HPDE6-E6E7 (cell line): ENCODE measurements at regions not wholly inside any gene's neighbourhood (a gene's known extent, or its start where the extent isn't known, plus 50 kb on each side); places are given as distances from the start of the nearest gene placed in this dataset.
"Not testable (repeated sequence)": the region's sequence is repeated elsewhere in the genome, so short reads cannot be mapped to it uniquely, and the experiment has no call there.

Experiments used
- DNase-seq: peaks from one replicate; pipeline ENCODE4 v3.0.0; 2011; ENCODE audit warnings: missing footprints; ENCODE audit errors: extremely low spot score

- DNase-seq: no peak
Measured at GRCh38 chrX:110511238-110511637, 152.6 kb downstream of the RTL9 start.

- DNase-seq: no peak
Measured at GRCh38 chrX:110512341-110512740, 153.7 kb downstream of the RTL9 start.

DNA sequence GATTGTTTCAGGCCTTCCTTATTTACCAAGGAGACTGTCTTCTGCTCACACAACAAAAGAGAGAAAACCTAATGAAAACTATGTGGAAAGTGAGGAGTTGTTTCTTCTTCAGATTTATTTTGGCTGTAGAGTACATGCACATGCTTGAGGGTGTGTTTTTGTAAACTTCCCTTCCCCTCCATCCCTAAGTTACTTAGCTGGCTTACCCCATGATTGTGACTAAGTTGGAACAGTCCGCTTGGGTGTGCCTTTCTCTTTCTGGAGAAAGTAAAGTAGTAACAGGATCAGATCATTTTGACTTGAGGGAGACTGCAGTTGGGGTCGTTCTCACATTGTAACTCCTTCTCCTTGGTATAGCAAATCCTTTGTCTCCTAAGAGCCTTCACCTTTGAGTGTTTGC, 155.9 kb downstream of the RTL9 start:
- DNase-seq: no peak

GRCh38 chrX:110519501-110519900, 160.9 kb downstream of the RTL9 start:
- DNase-seq: no peak

DNA sequence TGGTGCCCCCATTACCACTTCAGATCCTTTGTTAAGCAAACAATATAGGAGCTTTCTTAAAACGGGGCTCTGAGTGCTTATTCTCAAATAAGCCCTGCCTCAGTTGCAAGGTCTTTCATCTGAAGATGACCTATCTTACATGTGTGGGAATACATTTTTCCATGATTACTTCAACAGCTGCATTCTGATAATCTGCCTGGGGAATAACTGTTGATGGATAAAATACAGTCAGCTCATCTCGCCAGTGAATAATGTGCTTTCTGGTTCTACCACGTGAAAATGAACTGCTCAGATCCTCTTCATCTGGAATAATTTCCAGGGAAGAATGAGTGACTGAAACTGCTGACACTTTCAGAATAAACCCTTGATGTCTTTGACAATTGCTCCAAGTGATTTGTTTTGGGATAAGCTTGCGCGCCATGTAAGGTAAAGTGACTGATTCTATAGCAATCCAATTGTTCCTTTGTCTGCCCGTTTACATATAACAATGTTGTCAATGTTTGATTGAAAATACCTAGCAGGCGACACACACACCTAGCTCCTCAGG, 161.3 kb downstream of the RTL9 start:
- DNase-seq: no peak

GRCh38 chrX:110520652-110521051, 162.0 kb downstream of the RTL9 start:
- DNase-seq: not testable (repeated sequence)

- no peak for DNase-seq
Measured at GRCh38 chrX:110531873-110532580, 173.4 kb downstream of the RTL9 start.

DNA sequence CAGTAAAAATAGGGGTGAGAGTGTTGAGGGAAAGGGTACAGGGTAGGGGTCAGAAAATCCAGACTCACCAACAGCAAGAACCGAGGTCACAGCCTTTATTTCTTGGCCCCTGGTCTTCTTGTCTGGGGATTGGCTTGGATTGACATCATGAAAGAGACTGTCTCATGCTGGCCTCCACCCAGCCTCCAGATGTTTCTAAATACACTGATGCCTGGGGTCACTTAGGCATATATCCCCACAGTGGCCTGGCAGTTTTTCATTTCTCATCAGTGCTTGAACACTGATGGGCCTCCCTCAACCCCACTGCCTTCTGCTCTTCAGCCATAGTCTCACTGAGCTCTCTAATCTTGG, 173.9 kb downstream of the RTL9 start:
- no peak for DNase-seq

DNA sequence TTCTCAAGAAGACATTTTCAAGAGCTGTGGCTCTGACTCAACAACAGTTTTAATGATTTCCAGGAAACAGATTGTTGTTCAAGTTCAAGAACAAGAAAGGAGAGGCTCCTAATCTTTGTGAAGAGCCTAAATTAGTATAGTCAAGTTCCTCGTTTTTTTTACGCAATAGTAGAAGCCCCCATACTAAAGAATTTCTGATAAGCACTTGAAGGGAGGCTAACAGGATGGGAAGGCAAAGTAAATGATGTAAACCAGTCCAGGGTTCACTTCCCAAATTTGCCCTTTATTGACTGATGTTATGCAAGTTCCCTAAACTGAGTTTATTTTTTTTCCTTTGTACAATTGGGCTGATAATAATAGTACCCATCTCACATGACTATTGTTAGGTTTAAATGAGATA, 178.2 kb downstream of the RTL9 start:
- no peak for DNase-seq

GRCh38 chrX:110541266-110541665, 182.6 kb downstream of the RTL9 start:
- DNase-seq: no peak

DNA sequence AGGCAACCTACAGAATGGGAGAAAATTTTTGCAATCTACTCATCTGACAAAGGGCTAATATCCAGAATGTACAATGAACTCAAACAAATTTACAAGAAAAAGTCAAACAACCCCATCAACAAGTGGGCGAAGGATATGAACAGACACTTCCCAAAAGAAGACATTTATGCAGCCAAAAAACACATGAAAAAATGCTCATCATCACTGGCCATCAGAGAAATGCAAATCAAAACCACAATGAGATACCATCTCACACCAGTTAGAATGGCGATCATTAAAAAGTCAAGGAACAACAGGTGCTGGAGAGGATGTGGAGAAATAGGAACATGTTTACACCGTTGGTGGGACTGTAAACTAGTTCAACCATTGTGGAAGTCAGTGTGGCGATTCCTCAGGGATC, 192.2 kb downstream of the RTL9 start:
- not testable (repeated sequence) for DNase-seq

GRCh38 chrX:110557864-110558263, 199.2 kb downstream of the RTL9 start:
- DNase-seq: no peak

GRCh38 chrX:110558406-110558805, 199.8 kb downstream of the RTL9 start:
- no peak for DNase-seq

DNA sequence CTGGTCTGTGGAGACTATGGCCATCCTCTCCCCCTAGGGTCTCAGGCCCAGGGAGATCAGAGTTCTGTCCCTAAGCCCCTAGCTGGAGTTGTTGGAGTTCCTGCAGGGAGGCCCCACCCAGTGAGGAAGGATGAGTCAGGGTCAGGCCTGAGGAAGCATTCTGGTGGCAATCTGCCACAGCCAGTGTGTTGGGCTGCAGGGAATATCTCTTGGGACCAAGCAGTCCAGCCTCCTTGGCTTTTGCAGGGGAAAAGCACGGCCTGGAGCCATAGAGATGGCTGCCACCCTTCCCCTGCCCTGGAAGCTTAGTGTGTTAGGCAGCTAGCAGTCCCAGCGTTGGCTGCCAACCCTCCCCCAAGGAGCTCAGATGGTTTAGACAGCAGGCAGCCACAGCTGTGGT, 202.4 kb downstream of the RTL9 start:
- no peak for DNase-seq

GRCh38 chrX:110563282-110563681, 204.6 kb downstream of the RTL9 start:
- no peak for DNase-seq

DNA sequence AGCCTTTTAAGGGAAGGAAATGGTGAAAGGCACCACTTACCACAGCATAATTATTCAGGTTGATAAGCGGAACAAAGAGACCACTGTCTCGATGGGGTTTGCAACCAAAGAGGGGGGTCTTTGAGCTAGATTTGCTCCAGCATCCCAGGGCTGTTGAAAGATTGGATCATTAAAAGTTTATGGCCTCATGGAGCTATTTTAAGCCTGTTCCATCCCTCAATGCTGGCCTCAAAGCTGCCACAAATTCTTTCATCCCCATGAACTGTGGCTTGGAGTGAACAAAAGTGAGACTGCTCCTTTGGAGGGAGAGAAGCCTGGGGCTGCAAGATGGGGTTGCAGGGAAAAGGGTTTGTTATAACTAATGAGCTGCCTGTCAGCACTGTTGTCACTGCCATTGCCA, 209.8 kb downstream of the RTL9 start:
- DNase-seq: no peak

DNA sequence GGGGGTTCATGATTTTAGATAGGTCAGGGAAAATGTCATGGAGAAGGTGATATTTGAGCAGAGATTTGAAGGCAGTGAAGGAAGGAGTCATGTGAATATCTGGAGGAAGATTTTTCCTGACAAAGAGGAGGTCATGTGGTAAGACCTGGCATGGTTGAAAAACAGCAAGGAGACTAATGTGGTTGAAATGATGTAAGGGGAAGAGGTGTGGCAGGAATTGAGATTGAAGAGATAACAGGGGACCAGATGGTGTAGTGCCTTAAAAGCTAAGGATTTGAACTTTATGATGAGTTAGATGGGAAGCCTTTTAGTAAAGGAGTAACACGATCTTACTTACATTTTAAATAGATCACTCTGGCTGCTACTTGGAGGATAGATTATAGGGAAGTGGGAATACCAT, 210.9 kb downstream of the RTL9 start:
- no peak for DNase-seq

- no peak for DNase-seq
Measured at GRCh38 chrX:110578270-110578669, 217.3 kb downstream of the CHRDL1 start.

DNA sequence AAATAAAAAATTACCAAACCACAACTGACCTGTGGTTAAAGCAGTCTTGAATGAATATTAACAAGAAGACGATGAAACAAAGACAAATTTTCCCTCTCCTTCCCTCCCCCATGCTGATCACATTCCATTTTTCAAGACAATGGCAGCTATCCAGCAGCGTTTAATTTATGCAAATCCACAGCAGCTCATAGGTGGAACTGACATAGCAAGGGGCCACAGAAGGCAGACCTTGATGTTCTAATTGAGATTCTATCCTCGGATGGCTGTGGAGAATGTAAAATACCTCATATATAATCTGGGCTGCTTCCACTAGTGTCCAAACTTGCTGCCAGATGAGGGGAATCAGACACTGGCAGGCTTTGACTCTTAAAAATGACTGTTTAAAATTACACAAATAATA, 211.5 kb downstream of the CHRDL1 start:
- DNase-seq: no peak

- no peak for DNase-seq
Measured at GRCh38 chrX:110588164-110588563, 207.5 kb downstream of the CHRDL1 start.

GRCh38 chrX:110588853-110589252, 206.8 kb downstream of the CHRDL1 start:
- no peak for DNase-seq

GRCh38 chrX:110600745-110601310, 194.8 kb downstream of the CHRDL1 start:
- no peak for DNase-seq

- no peak for DNase-seq
Measured at GRCh38 chrX:110614596-110614995, 181.0 kb downstream of the CHRDL1 start.
